ENCODE measurements at regions not wholly inside any gene's neighbourhood (a gene's known extent, or its start where the extent isn't known, plus 50 kb on each side); places are given as distances from the start of the nearest gene placed in this dataset.

DNA sequence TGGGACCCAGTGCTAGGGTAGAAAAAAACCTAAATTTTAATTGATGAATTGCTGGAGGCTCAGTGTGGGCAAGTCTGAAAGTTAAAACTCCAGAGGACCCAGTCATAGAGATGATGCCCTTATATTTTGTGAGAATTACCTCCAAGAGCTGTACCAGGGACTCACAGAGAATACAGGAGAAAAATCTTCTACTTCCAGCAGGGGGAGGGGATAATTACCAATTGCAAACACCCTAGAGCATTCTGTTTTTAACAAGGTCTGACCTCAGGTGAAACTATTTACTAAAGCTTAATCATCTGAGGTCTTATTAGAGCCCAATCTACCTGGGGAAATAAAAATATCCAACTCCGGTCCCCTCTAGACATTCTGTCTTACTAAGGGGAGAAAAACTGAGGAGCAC, 994.7 kb upstream of the MIR17HG start:
- H3K79me1 ChIP-seq (ENCODE audit: low read depth in 1 of 2, low read length in 2 of 2), result no peaks in the 10 kb centered on the region
- no peak overlapping the region for H3K9ac ChIP-seq (ENCODE audit: low read depth, low read length)
- H3K23ac ChIP-seq (ENCODE audit: low read depth, low read length), result no peak overlapping the region
- no peaks in the 10 kb centered on the region for H3K9me1 ChIP-seq (ENCODE audit: insufficient read depth, low read length)
- no peaks in the 10 kb centered on the region for H3K4me1 ChIP-seq (ENCODE audit: control insufficient read depth, insufficient read depth, low read length)
- no peak overlapping the region for H2AK9ac ChIP-seq (replicated peaks; ENCODE audit: low read depth, low read length, poor library complexity)
- ATAC-seq (ENCODE audit: low read depth), result no peak
- no peak overlapping the region for H3K18ac ChIP-seq (ENCODE audit: low read depth, low read length)
- POLR2A ChIA-PET (ENCODE audit: unreplicated experiment), result no interaction called here
- H3K27ac ChIP-seq (ENCODE audit: insufficient read depth, low read length), result no peak overlapping the region
- H2AFZ ChIP-seq (replicated peaks; ENCODE audit: low read length, poor library complexity), result no peak overlapping the region
- DNase-seq, result no peak
- BruUV-seq (replicated peaks), result no TSS peak
- no peak overlapping the region for H2BK120ac ChIP-seq (ENCODE audit: low read depth, low read length)
- no peak overlapping the region for H3K4me2 ChIP-seq (ENCODE audit: low read depth, low read length)
- H2BK15ac ChIP-seq (ENCODE audit: low read depth, low read length), result no peak overlapping the region
- no peak overlapping the region for H2BK5ac ChIP-seq (ENCODE audit: low read depth, low read length, poor library complexity, severe bottlenecking)
- H3K9me3 ChIP-seq (ENCODE audit: control insufficient read depth, insufficient read depth, low read length), result no peaks in the 10 kb centered on the region
- dilution Hi-C loops (cut with HindIII; ENCODE audit: low sequenced_read_pairs, unreplicated experiment), result no loop called here
- no peaks in the 10 kb centered on the region for H3K36me3 ChIP-seq (ENCODE audit: control insufficient read depth, insufficient read depth, low read length)
- H2BK20ac ChIP-seq (ENCODE audit: low read depth, low read length), result no peak overlapping the region
- H4K5ac ChIP-seq (ENCODE audit: low read depth, low read length), result no peak overlapping the region
- intact Hi-C loops (cut with micrococcal nuclease), result no loop called here
- TF ChIP-seq POLR2A (IDR thresholded peaks at IDR 0.05; ENCODE audit: low read depth, low read length), result no peak
- no peak for TF ChIP-seq MAFK (IDR thresholded peaks at IDR 0.05; ENCODE audit: low read depth, low read length)
- TF ChIP-seq CHD1 (IDR thresholded peaks at IDR 0.05; ENCODE audit: low read depth, low read length), result no peak
- TF ChIP-seq BHLHE40 (IDR thresholded peaks at IDR 0.05; ENCODE audit: low read depth, low read length), result no peak
- TF ChIP-seq MAZ (IDR thresholded peaks at IDR 0.05; ENCODE audit: borderline replicate concordance, low read depth, low read length), result no peak
- TF ChIP-seq RAD21 (IDR thresholded peaks at IDR 0.05; ENCODE audit: low read length), result no peak
- TF ChIP-seq, protein P1, sequence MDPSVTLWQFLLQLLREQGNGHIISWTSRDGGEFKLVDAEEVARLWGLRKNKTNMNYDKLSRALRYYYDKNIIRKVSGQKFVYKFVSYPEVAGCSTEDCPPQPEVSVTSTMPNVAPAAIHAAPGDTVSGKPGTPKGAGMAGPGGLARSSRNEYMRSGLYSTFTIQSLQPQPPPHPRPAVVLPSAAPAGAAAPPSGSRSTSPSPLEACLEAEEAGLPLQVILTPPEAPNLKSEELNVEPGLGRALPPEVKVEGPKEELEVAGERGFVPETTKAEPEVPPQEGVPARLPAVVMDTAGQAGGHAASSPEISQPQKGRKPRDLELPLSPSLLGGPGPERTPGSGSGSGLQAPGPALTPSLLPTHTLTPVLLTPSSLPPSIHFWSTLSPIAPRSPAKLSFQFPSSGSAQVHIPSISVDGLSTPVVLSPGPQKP (IDR thresholded peaks at IDR 0.05; ENCODE audit: borderline replicate concordance, low read depth, low read length), result no peak
- TF ChIP-seq, protein P2, sequence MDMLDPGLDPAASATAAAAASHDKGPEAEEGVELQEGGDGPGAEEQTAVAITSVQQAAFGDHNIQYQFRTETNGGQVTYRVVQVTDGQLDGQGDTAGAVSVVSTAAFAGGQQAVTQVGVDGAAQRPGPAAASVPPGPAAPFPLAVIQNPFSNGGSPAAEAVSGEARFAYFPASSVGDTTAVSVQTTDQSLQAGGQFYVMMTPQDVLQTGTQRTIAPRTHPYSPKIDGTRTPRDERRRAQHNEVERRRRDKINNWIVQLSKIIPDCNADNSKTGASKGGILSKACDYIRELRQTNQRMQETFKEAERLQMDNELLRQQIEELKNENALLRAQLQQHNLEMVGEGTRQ (IDR thresholded peaks at IDR 0.05; ENCODE audit: low read depth, low read length), result no peak
- TF ChIP-seq RCOR1 (IDR thresholded peaks at IDR 0.05; ENCODE audit: insufficient replicate concordance, low read length), result no peak
- TF ChIP-seq NFE2L2 (IDR thresholded peaks at IDR 0.05; ENCODE audit: low read depth, low read length), result no peak
- no peak for TF ChIP-seq MXI1 (IDR thresholded peaks at IDR 0.05; ENCODE audit: borderline replicate concordance, low read depth, low read length)
- TF ChIP-seq FOS (IDR thresholded peaks at IDR 0.05; ENCODE audit: low read depth, low read length), result no peak
- no CpG with 5 or more reads among the region's 1 CpG for WGBS, 2 experiments (ENCODE audit: extremely low coverage in 2 of 2, insufficient read length in 1 of 2)
- no peaks in the 10 kb centered on the region for H3K27me3 ChIP-seq (ENCODE audit: control insufficient read depth, insufficient read depth, low read length)
- H3K56ac ChIP-seq (ENCODE audit: extremely low read depth, insufficient read depth, low read length), result no peak overlapping the region
- H2AK5ac ChIP-seq (ENCODE audit: low read depth, low read length), result no peak overlapping the region
- no peak overlapping the region for H3K14ac ChIP-seq (replicated peaks; ENCODE audit: low read depth, low read length)
- no peak overlapping the region for H3K4ac ChIP-seq (ENCODE audit: low read depth, low read length)
- no peaks in the 10 kb centered on the region for H4K20me1 ChIP-seq (ENCODE audit: insufficient read depth, low read length)
- in situ Hi-C loops (cut with MboI; ENCODE audit: low sequenced_read_pairs), result no loop called here
- CTCF ChIA-PET, result no interaction called here
- H3K4me3 ChIP-seq (ENCODE audit: insufficient read depth, low read depth, low read length), result no peak overlapping the region
- H4K8ac ChIP-seq (ENCODE audit: low read depth in 2 of 2, low read length in 2 of 2), result no peak overlapping the region
- no peak overlapping the region for H4K91ac ChIP-seq (ENCODE audit: insufficient read depth, low read depth, low read length)

All from IMR-90 (cell line).